ENCODE measurements at regions not wholly inside any gene's neighbourhood (a gene's known extent, or its start where the extent isn't known, plus 50 kb on each side); places are given as distances from the start of the nearest gene placed in this dataset.
"Not testable (repeated sequence)": the region's sequence is repeated elsewhere in the genome, so short reads cannot be mapped to it uniquely, and the experiment has no call there.

DNA sequence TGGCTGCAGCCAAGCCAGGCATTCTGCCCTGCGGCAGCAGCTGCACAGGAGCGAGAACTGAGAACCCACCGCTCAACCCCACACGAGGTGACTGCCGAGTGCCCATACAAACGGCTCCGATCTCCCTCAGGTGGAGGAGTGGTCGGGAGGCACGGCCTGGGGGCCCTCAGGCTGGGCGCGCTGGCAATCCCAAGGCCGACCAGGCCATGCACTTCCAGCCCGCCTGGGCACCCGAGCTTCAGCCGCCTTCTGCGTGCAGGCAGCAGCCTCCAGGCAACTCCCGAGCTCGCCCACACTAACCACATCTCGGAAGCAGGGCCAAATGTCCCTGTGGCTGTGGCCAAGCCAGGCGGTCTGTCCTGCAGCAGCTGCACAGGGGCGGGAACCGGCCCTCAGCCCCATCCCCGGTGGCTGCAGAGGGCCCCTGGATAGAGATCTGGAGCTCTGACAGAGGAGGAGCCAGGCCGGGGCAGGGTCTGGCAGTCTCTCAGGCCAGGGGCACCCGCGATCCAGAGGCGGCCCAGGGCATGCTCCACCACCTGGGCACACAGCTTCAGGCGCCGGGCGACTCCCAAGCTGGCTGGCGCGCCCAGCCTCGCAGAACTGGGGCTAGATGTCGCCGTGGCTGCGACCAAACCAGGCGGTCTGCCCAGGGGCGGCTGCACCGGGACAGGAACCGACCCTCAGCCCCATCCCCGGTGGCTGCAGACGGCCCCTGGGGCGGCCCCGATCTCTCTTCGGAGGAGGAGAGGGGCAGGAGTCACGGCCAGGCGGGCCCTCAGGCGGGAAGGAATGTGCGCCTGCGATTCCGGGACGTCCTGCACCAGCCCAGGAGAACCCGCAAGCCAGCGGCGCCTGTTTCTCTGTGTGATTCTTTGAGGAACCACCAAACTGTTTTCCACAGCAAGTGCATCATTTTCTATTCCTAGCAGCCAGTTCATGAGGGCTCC lies 538.0 kb downstream of the CWH43 start:
- H3K27ac Mint-ChIP-seq (ENCODE audit: unreplicated experiment); H3K9me3 ChIP-seq; H3K36me3 ChIP-seq (ENCODE audit: control insufficient read depth, insufficient read depth, low read length); CTCF ChIA-PET; DNase-seq; intact Hi-C loops (cut with micrococcal nuclease; ENCODE audit: unreplicated experiment); H3K4me3 Mint-ChIP-seq (ENCODE audit: unreplicated experiment); H3K27me3 ChIP-seq (replicated peaks; ENCODE audit: control insufficient read depth, insufficient read depth, low read length); H3K4me1 ChIP-seq; POLR2A ChIA-PET; H3K36me3 Mint-ChIP-seq (ENCODE audit: insufficient read depth, unreplicated experiment); H3K27me3 Mint-ChIP-seq (ENCODE audit: insufficient read depth, unreplicated experiment); BruUV-seq (replicated peaks); H3K4me1 Mint-ChIP-seq (ENCODE audit: low read depth, unreplicated experiment); H3K4me3 ChIP-seq (ENCODE audit: low read depth, low read length); H3K9me3 Mint-ChIP-seq (ENCODE audit: unreplicated experiment): not testable (repeated sequence)

DNA sequence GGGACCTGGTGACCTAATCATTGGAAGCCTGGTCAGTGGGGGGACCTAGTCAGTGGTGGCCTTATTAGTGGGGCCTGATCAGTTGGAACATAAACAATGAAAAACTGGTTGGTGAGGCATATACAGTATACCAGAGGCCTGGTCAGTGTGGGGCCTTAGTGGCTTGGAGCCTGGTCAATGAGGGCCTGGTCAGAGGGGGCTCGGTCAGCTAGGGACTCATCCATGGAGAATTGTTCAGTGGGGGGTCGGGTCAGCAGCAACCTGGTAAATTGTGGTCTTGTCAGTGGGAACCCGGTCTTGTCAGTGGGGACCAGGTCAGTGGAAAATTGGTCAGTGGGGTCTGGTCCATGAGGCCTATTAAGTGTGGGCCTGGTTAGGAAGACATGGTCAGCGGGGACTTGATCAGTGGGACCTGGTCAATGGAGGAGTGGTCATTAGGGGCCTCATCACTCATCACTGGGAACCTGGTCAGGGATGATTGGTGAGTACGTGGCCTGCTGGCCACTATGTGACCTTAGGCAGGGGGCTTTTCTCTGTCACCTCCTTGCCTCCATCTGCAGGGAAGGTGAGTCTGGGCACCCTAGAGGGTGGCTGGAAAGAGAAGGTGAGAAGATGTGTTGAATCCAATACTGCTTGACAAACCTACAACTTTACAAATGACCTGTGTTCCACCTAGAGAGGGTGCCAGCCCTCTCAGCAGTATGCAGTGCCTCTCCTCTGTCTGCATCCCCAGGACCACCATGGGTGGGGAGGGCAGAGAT lies 573.0 kb downstream of the CWH43 start:
- H3K27ac Mint-ChIP-seq (ENCODE audit: unreplicated experiment); H3K9me3 ChIP-seq; BruUV-seq (replicated peaks); DNase-seq; intact Hi-C loops (cut with micrococcal nuclease; ENCODE audit: unreplicated experiment); H3K4me3 ChIP-seq (ENCODE audit: low read depth, low read length); H3K36me3 Mint-ChIP-seq (ENCODE audit: insufficient read depth, unreplicated experiment); CTCF ChIA-PET; H3K27me3 Mint-ChIP-seq (ENCODE audit: insufficient read depth, unreplicated experiment); POLR2A ChIA-PET; H3K4me3 Mint-ChIP-seq (ENCODE audit: unreplicated experiment); H3K4me1 Mint-ChIP-seq (ENCODE audit: low read depth, unreplicated experiment); H3K27me3 ChIP-seq (replicated peaks; ENCODE audit: control insufficient read depth, insufficient read depth, low read length); H3K4me1 ChIP-seq; H3K36me3 ChIP-seq (ENCODE audit: control insufficient read depth, insufficient read depth, low read length): not testable (repeated sequence)
- H3K9me3 Mint-ChIP-seq (ENCODE audit: unreplicated experiment): peaks cover 16% of the 10 kb centered on the region

DNA sequence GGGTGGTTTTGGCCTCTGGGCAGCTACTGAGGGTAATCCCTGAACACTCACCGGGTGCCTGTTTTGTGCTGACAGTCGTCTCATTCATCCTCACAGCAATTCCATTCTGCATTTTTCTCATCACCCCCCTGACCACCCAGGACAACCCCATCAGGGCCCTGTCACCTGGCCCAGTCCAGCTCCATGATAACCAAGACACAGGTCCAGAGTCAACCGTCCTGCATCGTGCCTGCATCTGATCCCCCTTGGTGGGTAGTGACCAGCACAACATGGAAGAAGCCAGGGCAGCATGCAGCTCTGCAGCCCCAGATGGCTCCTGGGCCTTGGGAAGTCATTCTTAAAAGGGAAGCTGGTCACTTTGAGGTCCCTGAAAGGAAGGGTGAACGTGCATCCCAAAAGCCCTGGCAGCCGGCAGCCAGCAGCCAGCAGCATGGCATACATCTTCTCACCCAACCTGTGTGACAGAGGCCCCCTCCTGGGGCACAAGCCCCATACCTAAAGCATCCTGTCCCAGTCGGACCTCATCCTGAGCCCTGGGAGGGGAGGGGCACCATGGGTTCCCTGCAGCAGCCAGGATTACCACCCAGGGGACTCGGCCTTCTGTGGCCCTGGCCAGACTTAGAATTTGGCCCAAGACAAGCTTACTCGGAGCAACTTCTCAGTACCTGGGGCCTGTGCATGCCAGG lies 574.2 kb downstream of the CWH43 start:
- POLR2A ChIA-PET; H3K27me3 ChIP-seq (replicated peaks; ENCODE audit: control insufficient read depth, insufficient read depth, low read length); H3K36me3 ChIP-seq (ENCODE audit: control insufficient read depth, insufficient read depth, low read length); H3K4me1 Mint-ChIP-seq (ENCODE audit: low read depth, unreplicated experiment); CTCF ChIA-PET; BruUV-seq (replicated peaks); DNase-seq; H3K4me3 ChIP-seq (ENCODE audit: low read depth, low read length); H3K27me3 Mint-ChIP-seq (ENCODE audit: insufficient read depth, unreplicated experiment); H3K4me3 Mint-ChIP-seq (ENCODE audit: unreplicated experiment); H3K27ac Mint-ChIP-seq (ENCODE audit: unreplicated experiment); H3K9me3 ChIP-seq; intact Hi-C loops (cut with micrococcal nuclease; ENCODE audit: unreplicated experiment); H3K36me3 Mint-ChIP-seq (ENCODE audit: insufficient read depth, unreplicated experiment); H3K4me1 ChIP-seq: not testable (repeated sequence)
- peaks cover 16% of the 10 kb centered on the region for H3K9me3 Mint-ChIP-seq (ENCODE audit: unreplicated experiment)

DNA sequence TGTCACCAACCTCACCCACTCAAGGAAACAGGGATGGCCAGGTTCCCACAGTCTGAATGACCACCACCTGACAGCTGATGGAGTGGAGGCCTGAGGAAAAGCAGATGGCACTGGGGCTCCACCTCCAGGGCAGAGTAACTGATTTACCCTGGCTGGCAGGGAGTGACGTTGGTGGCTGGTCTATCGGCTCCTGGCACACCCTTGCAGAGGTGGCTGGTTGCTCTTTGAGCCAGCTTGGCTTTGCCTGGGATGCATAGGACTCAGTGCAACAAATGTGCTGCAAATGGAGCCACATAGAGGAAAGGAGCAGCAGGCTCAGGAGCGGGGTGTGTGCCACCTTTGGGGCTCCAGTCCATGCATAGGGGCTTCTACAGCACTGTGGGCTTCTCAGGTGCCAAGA lies 574.8 kb downstream of the CWH43 start:
- BruUV-seq (replicated peaks); H3K9me3 ChIP-seq; H3K4me1 Mint-ChIP-seq (ENCODE audit: low read depth, unreplicated experiment); H3K4me3 ChIP-seq (ENCODE audit: low read depth, low read length); DNase-seq; intact Hi-C loops (cut with micrococcal nuclease; ENCODE audit: unreplicated experiment); H3K27me3 ChIP-seq (replicated peaks; ENCODE audit: control insufficient read depth, insufficient read depth, low read length); H3K27ac Mint-ChIP-seq (ENCODE audit: unreplicated experiment); CTCF ChIA-PET; POLR2A ChIA-PET; H3K4me1 ChIP-seq; H3K36me3 Mint-ChIP-seq (ENCODE audit: insufficient read depth, unreplicated experiment); H3K27me3 Mint-ChIP-seq (ENCODE audit: insufficient read depth, unreplicated experiment); H3K36me3 ChIP-seq (ENCODE audit: control insufficient read depth, insufficient read depth, low read length); H3K4me3 Mint-ChIP-seq (ENCODE audit: unreplicated experiment): not testable (repeated sequence)
- peaks cover 16% of the 10 kb centered on the region for H3K9me3 Mint-ChIP-seq (ENCODE audit: unreplicated experiment)

DNA sequence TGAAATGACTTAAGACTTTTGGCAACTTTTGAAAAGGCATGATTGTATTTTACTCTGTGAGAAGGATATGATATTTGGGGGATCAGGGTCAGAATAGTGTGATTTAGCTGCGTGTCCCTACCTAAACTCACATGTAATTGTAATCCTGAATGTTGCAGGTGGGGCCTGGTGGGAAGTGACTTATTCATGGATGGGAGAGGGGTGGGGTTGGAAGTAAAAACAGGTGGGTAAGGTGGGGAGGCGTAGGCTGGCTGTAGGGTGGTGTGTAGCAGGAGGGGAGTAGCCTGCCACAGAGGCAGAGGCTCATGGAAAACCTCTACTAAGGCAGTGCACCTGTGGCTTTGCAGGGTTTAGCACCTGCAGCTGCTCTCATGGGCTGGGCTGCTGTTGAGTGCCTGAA lies 584.2 kb downstream of the CWH43 start:
- H3K4me1 ChIP-seq; H3K27ac Mint-ChIP-seq (ENCODE audit: unreplicated experiment); H3K27me3 ChIP-seq (replicated peaks; ENCODE audit: control insufficient read depth, insufficient read depth, low read length); H3K4me3 ChIP-seq (ENCODE audit: low read depth, low read length); H3K4me1 Mint-ChIP-seq (ENCODE audit: low read depth, unreplicated experiment); H3K36me3 Mint-ChIP-seq (ENCODE audit: insufficient read depth, unreplicated experiment); H3K27me3 Mint-ChIP-seq (ENCODE audit: insufficient read depth, unreplicated experiment); DNase-seq; BruUV-seq (replicated peaks); H3K36me3 ChIP-seq (ENCODE audit: control insufficient read depth, insufficient read depth, low read length); CTCF ChIA-PET; POLR2A ChIA-PET; intact Hi-C loops (cut with micrococcal nuclease; ENCODE audit: unreplicated experiment); H3K9me3 Mint-ChIP-seq (ENCODE audit: unreplicated experiment); H3K9me3 ChIP-seq; H3K4me3 Mint-ChIP-seq (ENCODE audit: unreplicated experiment): not testable (repeated sequence)

DNA sequence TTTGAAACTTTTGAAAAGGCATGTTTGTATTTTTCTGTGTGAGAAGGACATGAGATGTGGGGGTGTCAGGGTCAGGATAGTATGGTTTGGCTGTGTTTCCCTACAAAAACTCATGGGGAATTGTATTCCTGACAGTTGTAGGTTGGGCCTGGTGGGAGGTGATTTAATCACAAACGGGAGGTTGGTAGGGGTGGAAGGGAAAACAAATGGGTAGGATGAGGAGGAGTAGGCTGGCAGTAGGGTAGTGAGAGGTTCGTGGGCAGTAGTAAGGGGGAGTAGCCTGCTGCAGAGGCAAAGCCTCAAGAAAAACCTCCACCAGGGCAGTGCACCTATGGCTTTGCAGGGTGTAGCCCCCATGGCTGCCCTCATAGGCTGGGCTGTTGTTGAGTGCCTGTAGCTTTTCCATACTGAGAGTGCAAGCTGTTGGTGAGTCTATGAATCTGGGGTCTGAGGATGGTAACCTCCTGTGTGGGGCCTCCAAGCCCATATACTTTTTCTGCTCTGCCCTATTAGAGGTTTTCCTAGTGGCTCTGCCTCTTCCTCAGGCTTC lies 587.7 kb downstream of the CWH43 start:
- H3K36me3 Mint-ChIP-seq (ENCODE audit: insufficient read depth, unreplicated experiment); H3K4me3 Mint-ChIP-seq (ENCODE audit: unreplicated experiment); H3K27me3 ChIP-seq (replicated peaks; ENCODE audit: control insufficient read depth, insufficient read depth, low read length); H3K4me1 ChIP-seq; H3K4me1 Mint-ChIP-seq (ENCODE audit: low read depth, unreplicated experiment); intact Hi-C loops (cut with micrococcal nuclease; ENCODE audit: unreplicated experiment); H3K27ac Mint-ChIP-seq (ENCODE audit: unreplicated experiment); CTCF ChIA-PET; DNase-seq; POLR2A ChIA-PET; H3K4me3 ChIP-seq (ENCODE audit: low read depth, low read length); H3K9me3 ChIP-seq; H3K36me3 ChIP-seq (ENCODE audit: control insufficient read depth, insufficient read depth, low read length); H3K27me3 Mint-ChIP-seq (ENCODE audit: insufficient read depth, unreplicated experiment); BruUV-seq (replicated peaks): not testable (repeated sequence)
- peaks cover 16% of the 10 kb centered on the region for H3K9me3 Mint-ChIP-seq (ENCODE audit: unreplicated experiment)
